ENCODE measurements at regions not wholly inside any gene's neighbourhood (a gene's known extent, or its start where the extent isn't known, plus 50 kb on each side); places are given as distances from the start of the nearest gene placed in this dataset.
"Not testable (repeated sequence)": the region's sequence is repeated elsewhere in the genome, so short reads cannot be mapped to it uniquely, and the experiment has no call there.

DNA sequence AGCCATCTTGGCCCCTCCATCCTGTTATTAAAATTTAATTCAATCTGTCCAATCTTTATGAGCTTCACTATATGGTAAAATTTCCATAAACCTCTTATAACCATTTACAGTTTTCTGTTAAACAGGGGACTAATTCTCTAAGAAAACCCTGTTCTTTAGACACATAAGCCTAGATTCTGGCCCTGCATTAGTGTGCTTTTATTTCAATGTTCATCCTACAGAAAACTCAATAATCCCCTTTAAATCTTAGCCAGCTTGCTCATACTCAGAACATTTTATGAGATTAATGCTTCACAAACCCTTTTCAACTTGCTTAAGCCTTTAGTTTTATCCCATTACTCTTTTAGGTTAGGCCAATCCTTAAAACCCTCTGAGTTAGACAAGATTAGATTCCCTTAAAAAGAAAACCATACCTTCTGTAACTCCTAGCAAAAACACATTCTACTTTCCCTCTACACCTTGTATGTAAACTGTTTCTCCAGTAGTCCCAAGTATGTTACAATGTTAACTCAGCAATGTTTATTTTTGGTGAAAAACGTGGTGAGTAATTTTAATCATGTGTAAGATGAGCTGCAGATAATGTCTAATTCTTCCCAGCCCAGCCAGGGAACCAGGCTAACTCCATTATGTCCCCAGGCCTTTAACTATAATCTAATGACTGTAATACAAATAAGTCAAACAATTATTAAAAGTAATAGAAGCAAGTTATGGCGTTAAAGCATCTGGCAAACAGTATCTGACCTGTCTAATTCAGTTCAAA, 1953.4 kb upstream of the LRRTM1 start:
- no peak for DNase-seq (ENCODE audit: low spot score)
- intact Hi-C loops (cut with DNase I): no loop called here

DNA sequence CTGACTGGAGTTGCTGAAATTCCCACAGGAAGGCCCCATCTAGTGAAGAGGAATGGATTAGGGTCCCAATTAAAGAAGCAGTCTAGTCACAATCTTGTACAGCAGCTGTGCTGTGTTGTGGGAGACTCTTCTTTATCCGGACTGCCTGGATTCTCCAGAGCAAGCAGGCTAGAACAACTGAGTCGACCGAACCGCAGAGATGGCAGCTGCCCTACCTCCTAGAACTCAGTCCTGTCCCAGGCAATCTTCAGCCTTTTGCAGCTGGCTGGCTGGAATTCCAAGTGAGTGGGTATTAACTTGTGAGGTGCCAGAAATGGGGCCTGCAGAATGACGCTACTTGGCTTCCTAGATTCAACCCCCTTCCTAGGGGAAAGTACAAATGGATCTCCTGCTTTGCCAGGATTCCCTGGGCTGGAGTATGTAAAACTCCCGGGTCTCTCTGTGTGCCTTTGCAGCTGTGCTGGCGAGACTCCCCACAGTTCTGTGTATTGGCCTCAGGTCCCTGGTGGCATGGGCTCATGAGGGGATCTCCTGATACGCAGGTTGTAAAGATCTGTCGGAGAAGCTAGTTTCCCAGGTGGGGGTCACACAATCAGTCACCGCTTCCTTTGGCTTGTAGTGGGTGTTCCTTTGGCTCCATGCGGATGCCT, 1952.6 kb upstream of the LRRTM1 start:
- intact Hi-C loops (cut with DNase I): no loop called here

DNA sequence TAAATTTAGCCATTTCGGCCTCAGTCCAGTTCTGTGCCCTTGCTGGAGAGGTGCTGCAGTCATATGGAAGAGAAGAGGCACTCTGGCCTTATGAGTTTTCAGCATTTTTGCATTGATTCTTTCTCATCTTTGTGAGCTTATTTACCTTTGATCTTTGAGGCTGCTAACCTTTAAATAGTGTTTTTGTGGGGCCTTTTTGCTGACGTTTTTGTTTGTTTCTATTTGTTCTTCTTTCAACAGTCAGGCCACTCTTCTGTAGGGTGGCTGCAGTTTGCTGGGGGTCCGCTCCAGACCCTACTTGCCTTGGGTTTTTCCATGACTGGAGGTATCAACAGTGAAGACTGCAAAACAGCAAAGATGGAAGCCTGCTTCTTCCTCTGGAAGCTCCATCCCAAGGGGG, 1951.7 kb upstream of the LRRTM1 start:
- intact Hi-C loops (cut with DNase I): no loop called here
- no peak for DNase-seq (ENCODE audit: low spot score)

More for the DNA sequence above, 1952.6 kb upstream of the LRRTM1 start:
- DNase-seq (ENCODE audit: low spot score): no peak

DNA sequence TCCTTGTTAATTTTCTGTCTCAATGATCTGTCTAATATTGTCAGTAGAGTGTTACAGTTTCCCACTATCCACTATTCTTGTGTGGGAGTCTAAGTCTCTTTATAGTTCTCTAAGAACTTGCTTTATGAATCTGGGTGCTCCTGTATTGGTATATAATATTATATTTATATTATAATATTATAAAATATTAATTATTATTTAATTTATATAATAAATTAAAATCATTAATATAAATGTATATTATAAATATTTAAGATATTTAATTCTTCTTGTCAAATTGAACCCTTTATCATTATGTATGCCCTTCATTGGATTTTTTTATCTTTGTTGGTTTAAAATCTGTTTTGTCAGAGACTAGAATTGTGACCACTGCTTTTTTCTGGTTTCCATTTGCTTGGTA, 1950.2 kb upstream of the LRRTM1 start:
- intact Hi-C loops (cut with DNase I): no loop called here
- no peak for DNase-seq (ENCODE audit: low spot score)

DNA sequence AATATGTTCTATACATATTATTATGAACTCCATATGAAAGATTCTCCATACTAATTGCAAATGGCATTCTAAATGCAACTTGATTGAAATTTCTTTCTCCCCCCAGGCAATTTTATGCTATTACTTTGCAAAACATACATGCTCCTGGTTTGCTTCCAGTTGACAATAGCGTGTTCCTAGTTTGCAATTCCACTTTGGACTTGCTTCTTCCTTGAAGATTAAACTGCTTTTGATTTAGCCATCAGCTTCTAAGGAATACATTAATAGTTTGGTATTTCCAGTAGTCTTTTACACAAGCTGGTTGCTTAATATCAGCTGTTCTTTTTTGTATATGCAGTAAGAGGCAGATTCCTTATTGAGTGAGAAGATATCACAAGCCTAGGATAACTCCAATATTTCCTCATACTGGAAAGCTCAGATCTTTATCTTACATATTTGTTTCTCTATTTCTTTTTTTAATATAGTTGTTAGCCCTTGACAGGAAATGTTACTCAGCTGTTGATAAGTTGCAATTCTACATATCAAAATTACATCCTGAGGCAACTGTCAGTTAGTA, 1941.7 kb upstream of the LRRTM1 start:
- no peak for DNase-seq (ENCODE audit: low spot score)
- intact Hi-C loops (cut with DNase I): no loop called here

DNA sequence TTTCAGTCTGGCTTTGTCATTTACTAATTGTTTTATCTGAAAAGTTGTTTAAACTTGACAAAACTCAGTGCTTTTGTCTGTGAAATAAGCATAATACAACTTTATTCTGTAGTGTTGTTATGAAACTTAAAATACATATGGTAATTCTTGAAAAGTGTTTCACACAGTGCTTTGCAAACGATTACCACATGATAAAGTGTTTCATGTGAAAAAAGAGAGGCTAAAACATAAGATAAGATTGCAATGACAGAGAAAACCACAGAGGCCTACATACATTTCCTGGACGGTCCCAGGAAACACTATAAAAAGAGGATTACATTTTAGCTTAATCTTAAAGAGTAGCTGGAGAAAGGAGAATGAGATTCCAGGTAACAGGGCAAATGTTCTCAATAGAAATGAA, 1934.6 kb upstream of the LRRTM1 start:
- no peak for DNase-seq (ENCODE audit: low spot score)
- intact Hi-C loops (cut with DNase I): no loop called here

DNA sequence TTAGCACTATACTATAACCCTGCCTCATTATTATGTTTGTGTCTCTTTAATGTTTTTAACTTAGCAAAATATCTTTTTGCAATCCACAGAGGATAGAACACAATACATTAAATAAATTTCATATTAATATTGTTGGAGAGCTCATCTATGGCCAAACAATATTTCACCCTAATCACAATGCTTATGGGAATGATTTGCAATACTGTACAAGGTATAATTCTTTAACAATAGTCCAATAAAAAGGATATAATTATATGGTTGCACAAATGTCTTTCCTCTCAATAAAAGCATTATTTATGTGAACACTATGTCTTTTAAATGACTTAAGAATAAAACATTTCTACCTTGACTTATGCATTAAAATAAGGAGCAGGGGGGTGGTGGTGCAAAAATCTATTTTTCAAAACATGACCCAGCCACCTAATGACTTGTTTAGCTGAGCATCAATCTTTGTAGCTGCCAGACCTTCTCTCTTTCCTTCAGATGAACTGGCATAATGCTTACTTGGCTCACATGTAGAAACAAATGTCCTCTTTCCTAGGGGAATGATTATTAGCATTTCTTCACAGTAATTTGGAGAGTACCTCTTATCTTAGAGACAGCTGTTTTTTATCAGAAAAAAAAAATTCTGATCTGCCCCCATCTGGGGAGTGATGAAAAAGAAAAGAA, 1933.6 kb upstream of the LRRTM1 start:
- intact Hi-C loops (cut with DNase I): no loop called here
- no peak for DNase-seq (ENCODE audit: low spot score)

DNA sequence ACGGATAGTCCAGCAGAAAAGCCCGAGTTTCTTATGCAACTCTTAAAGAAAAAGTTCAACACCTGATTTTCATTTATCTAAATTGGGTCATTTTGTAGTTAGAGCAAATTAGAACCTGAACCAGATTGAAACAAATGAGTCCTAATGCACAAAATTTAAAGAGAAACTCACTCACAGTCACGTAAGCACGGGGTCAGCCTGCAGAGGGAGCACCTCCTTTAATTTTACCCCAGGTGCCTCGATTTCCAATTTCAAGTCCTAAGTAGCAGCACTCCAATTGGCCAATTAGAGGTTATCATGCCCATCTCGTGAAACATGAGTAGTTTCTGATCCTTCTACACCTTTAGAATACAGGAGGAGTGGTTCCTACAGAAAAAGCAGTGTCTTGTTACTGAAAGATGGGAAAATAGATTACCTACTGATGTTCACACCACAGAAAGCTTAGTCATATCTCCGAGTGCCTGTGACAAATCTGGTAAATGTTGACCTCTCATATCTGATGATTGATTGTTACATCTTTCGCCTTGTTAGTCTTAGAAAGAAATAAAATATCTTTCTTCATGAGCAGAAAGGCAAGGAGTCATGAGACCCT, 1929.8 kb upstream of the LRRTM1 start:
- intact Hi-C loops (cut with DNase I): no loop called here
- no peak for DNase-seq (ENCODE audit: low spot score)

DNA sequence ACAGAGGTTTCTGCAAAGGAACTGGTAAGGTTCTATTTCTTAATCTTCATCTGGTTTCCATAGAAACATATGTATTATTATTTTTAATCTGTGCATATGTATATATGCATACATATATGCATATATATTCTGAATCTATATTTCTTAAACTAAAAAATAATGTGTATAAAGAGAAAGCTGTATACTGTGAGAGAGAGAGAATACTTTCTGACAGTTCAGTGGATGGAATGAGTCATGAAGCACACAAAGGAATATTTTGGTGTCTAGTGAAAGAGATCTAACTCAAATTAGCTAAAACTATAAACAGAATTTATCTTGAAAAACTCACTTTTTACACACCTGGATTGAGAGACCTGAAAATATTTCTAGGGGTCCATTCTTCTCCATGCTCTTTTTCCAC, 1929.3 kb upstream of the LRRTM1 start:
- intact Hi-C loops (cut with DNase I): no loop called here
- DNase-seq (ENCODE audit: low spot score): no peak

DNA sequence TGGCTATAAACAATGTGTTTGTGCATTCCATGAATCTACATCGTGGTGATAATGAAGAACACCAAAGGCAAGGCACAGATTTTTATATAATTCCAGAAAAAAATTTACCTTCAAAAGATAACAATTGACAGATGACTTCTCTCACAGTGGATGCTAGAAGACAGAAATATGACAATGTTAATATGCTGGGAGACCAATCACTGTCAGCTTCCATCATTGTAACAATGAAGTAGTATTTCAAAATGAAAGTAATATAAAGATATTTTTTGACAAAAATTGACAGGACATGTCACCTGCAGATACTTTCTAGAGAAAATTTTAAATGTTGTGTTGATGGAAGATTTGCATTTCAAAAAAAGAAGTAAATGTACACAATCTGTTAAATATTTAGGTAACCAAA, 1925.9 kb upstream of the LRRTM1 start:
- DNase-seq (ENCODE audit: low spot score): no peak
- intact Hi-C loops (cut with DNase I): no loop called here

DNA sequence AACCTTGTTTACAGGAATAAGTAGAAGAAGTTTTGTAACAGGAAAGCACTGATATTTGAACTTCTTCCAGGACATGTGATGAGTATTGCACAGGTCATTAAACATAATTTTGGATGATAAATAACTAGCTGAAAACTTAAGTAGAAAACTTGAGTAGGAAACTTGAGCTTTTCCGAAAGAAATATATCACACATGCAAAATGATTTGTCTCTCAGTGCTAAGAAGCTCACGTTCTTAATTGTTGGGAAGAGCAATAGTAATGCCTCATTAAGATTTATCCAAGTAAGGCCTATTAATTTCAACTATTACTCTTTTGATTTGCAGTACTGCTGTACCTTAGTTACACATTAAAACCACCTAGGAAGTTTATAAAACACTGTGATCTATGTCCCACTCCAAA, 1921.9 kb upstream of the LRRTM1 start:
- intact Hi-C loops (cut with DNase I): no loop called here
- no peak for DNase-seq (ENCODE audit: low spot score)

DNA sequence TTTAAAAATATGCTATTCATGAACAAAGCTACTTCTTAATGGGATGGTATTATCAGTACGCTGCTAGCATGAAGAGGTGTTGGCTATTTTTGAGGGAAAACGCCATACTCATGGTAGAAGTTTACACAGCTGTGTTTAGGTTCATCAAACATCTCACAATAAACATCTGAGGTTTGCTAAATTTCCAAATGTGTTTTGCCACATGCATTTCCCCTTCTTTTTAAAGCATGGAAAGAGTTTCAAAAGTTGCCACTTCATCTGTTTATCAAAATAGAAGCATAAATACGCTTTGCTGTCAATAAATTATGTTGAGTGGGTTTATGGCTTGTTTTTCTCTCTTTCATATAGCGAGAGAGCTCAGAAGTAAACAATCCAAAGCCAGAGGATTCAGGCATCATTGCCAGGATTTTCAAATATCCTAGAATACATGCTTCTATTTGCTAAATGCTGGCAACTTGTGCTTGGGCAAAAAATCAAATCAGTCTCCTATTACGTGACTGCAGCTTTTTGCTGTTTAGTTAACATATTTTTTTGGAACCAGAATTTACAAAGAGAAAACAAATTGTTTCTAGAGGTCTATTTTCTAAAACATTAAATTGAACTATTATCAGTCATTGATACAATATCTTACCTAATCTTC, 1919.9 kb upstream of the LRRTM1 start:
- intact Hi-C loops (cut with DNase I): no loop called here
- no peak for DNase-seq (ENCODE audit: low spot score)

DNA sequence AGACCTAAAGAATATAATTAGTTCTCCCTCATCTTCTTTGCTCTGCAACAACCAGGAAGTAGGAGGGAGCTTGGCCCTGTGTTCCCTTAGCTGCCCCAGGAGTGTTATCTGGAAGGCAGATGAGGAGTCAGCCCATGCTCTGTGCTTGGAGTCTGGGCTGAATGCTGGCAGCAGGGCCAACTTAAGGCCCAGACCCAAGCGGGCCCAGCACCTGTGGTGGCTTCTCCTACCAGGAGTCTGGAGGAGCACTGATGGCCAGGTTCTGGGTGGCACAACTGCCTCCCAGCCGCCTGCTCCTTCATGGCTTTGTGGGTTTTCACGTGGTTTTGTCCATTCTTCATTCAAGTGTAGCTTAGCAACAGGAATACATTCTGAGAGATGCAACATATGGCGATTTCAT, 1910.7 kb upstream of the LRRTM1 start:
- intact Hi-C loops (cut with DNase I): no loop called here
- DNase-seq (ENCODE audit: low spot score): peak; percentile 58

DNA sequence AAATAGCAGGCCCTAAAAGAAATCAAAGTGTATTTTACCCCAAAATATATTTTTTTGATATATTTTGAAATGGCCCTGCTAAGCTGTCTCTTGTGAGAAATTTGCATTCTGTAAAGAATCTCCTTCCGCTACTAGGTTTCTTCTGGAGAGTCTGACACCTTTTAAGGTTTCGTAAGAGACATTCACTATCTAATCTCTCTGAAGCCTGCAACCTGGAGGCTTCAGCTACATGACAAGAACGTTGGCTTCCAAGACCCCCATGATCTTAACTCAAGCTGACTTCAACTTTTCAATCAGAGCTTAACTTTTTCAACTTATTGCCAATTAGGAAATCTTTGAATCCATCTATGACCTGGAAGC, 1894.9 kb upstream of the LRRTM1 start:
- intact Hi-C loops (cut with DNase I): no loop called here

DNA sequence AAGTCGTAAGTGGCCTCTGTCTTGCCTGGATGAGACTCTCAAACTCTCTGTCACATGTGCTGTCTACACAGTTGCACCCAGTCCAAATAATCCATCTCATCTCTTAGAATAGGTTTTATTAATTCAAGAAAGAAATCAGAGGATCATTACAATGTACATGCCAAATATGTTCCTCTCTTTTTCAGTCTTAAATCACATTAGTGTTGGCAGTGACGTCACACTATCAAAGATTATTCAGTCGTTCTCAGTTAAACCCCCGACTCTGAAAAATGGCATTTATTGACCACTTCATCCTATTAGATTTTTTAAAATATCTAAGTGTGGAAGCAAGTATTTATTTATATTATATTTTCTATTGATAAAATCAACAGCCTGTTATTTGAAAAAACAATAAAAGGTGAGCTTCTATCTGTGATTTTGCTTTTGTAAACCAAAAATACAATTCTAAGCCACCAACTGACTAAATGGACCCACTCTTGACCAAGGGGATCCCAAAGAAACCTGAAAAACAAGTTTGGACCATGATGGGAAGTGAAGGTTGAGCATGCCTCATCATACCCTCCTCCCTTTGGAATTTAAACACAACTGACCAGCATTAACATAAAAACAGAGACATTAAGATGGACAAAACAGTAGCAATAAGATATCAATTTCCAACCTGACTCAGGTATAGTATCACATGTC, 1894.4 kb upstream of the LRRTM1 start:
- DNase-seq (ENCODE audit: low spot score): no peak
- intact Hi-C loops (cut with DNase I): no loop called here

More for the DNA sequence above, 1894.9 kb upstream of the LRRTM1 start:
- DNase-seq (ENCODE audit: low spot score): no peak

DNA sequence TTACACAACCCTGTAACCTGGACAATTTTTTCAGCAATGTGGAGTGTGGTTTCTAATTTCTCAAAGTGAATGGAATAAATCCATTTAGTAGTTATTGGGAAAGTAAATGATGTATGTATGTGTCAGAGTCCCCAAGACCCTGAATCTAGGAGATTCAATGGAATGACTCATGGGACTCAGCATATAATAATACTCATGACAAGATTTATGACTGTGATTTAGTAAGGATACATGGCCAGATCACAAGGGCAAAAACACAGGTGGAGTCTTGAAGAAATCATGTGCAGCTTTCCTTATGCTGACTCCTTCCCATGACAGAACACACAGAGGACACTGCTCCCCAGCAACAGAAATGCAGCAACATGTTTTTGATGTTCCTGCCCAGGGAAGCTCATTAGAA, 1877.7 kb upstream of the LRRTM1 start:
- intact Hi-C loops (cut with DNase I): no loop called here
- no peak for DNase-seq (ENCODE audit: low spot score)

DNA sequence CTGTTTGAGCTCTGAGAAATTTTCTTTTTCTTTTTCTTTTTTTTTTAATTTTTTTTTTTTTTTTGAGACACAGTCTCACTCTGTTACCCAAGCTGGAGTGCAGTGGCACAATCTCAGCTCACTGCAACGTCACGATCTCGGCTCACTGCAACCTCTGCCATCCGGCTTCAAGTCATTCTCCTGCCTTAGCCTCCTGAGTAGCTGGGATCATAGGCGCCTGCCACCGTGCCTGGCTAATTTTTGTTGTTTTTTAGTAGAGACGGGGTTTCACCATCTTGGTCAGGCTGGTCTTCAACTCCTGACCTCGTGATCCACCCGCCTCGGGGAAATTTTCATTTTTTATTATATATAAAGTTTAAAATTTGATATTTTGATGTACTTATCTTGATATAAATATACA, 1870.7 kb upstream of the LRRTM1 start:
- peak; percentile 61 for DNase-seq (ENCODE audit: low spot score)
- intact Hi-C loops (cut with DNase I): not testable (repeated sequence)

DNA sequence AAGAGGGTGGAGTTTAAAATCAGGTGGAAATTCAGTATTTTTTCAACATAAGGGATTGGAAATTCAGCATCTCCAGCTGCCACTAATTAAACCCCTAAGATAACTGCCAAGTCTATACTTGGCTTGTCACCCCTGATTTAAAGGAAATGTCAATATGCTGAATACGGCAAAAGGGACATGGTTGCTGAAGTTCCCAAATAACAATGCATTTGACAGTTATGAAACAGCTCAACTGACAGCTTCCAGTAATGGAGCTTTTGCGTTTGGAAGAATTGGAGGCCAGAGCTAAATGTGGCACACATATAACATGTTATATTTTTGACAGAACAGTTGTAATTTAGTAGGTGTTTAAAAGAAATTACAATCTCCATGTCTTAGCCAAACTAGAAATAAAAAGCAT, 1867.9 kb upstream of the LRRTM1 start:
- intact Hi-C loops (cut with DNase I): no loop called here
- no peak for DNase-seq (ENCODE audit: low spot score)

DNA sequence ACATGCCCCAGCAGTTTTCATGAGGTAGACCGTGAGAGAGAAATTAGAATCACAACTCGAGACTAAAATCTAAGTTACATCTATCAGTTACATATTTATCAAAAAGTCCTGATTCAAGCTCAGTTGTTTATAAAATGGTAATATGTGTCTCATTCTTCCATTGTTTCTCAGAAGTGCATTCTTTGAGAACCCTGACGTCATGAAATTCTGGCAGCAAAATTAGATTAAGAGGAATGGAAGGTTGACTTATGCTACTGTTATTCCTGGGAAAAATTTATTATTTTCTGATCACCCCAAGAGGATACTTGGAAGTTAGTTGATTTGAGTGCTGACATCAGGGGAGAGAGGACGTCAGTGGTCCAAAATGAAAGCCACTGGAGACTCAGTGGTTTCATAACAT, 1864.8 kb upstream of the LRRTM1 start:
- intact Hi-C loops (cut with DNase I): no loop called here
- DNase-seq (ENCODE audit: low spot score): no peak
